T-helper 17 cell (primary cell): ENCODE measurements at regions not wholly inside any gene's neighbourhood (a gene's known extent, or its start where the extent isn't known, plus 50 kb on each side); places are given as distances from the start of the nearest gene placed in this dataset.

ENCODE experiments used
- ATAC-seq: fragments of 150-1000 bp; cut with Tn5 transposase; 2 replicates; pipeline ENCODE4 v1.10.0; 2021; ENCODE audit warnings: mild to moderate bottlenecking, moderate library complexity
- DNase-seq, 3 donors: peaks; one replicate each; pipeline versions ENCODE4 v3.0.0 to v3.0.0-alpha.2; 2020 to 2021
- H3K9me3 ChIP-seq: one replicate; pipeline ENCODE4 v1.7.0; 2013; ENCODE audit warnings: low read length, mild to moderate bottlenecking; ENCODE audit not compliant: control insufficient read depth, poor library complexity, severe bottlenecking
- H3K27ac Mint-ChIP-seq: one replicate; pipeline ENCODE4 v1.8.0; 2022; ENCODE audit warnings: mild to moderate bottlenecking, moderate library complexity, mixed read lengths
- H3K27me3 Mint-ChIP-seq: one replicate; pipeline ENCODE4 v1.8.0; 2022; ENCODE audit warnings: mixed read lengths
- H3K36me3 Mint-ChIP-seq: one replicate; pipeline ENCODE4 v1.8.0; 2022; ENCODE audit warnings: low read depth, mixed read lengths
- H3K4me1 Mint-ChIP-seq: one replicate; pipeline ENCODE4 v1.8.0; 2022; ENCODE audit warnings: mild to moderate bottlenecking, mixed read lengths
- H3K4me3 Mint-ChIP-seq: one replicate; pipeline ENCODE4 v1.8.0; 2022; ENCODE audit warnings: mild to moderate bottlenecking, moderate library complexity, mixed read lengths

GRCh38 chr3:182035324-182035723 lies 323.6 kb downstream of the SOX2 start:
- DNase-seq (no peak), ATAC-seq (no peak)
- no peak overlapping the region for H3K4me3 Mint-ChIP-seq
- no peaks in the 10 kb centered on the region for H3K9me3 ChIP-seq
- H3K27ac Mint-ChIP-seq, result no peak overlapping the region
- H3K36me3 Mint-ChIP-seq, result no peaks in the 10 kb centered on the region
- no peaks in the 10 kb centered on the region for H3K27me3 Mint-ChIP-seq
- H3K4me1 Mint-ChIP-seq, result no peaks in the 10 kb centered on the region

GRCh38 chr3:182036382-182036781 lies 324.7 kb downstream of the SOX2 start:
- no peak for ATAC-seq
- Mint-ChIP-seq H3K4me1 (no peaks in the 10 kb centered on the region), H3K27me3 (no peaks in the 10 kb centered on the region), H3K36me3 (no peaks in the 10 kb centered on the region), H3K4me3 (no peak overlapping the region), H3K27ac (no peak overlapping the region)
- no peaks in the 10 kb centered on the region for H3K9me3 ChIP-seq
- DNase-seq, result no peak

GRCh38 chr3:182041668-182042291 lies 330.1 kb downstream of the SOX2 start:
- DNase-seq (no peak), ATAC-seq (no peak)
- H3K36me3 Mint-ChIP-seq, result no peaks in the 10 kb centered on the region
- H3K4me1 Mint-ChIP-seq, result no peaks in the 10 kb centered on the region
- H3K9me3 ChIP-seq, result no peaks in the 10 kb centered on the region
- H3K27ac Mint-ChIP-seq, result no peak overlapping the region
- no peaks in the 10 kb centered on the region for H3K27me3 Mint-ChIP-seq
- no peak overlapping the region for H3K4me3 Mint-ChIP-seq

- ATAC-seq (no peak), DNase-seq (no peak)
- Mint-ChIP-seq H3K4me1 (no peaks in the 10 kb centered on the region), H3K27me3 (no peaks in the 10 kb centered on the region), H3K27ac (no peak overlapping the region), H3K36me3 (no peaks in the 10 kb centered on the region), H3K4me3 (no peak overlapping the region)
- no peaks in the 10 kb centered on the region for H3K9me3 ChIP-seq
These were observed 334.0 kb downstream of the SOX2 start for GRCh38 chr3:182045736-182046135.

GRCh38 chr3:182046166-182046764 lies 334.5 kb downstream of the SOX2 start:
- Mint-ChIP-seq H3K36me3 (no peaks in the 10 kb centered on the region), H3K4me1 (no peaks in the 10 kb centered on the region), H3K27ac (no peak overlapping the region), H3K27me3 (no peaks in the 10 kb centered on the region), H3K4me3 (no peak overlapping the region)
- no peaks in the 10 kb centered on the region for H3K9me3 ChIP-seq
- ATAC-seq, result no peak
- DNase-seq, result no peak

GRCh38 chr3:182050932-182051331 lies 339.2 kb downstream of the SOX2 start:
- no peaks in the 10 kb centered on the region for H3K4me1 Mint-ChIP-seq
- H3K27ac Mint-ChIP-seq, result no peak overlapping the region
- no peak for DNase-seq
- no peaks in the 10 kb centered on the region for H3K9me3 ChIP-seq
- no peak overlapping the region for H3K4me3 Mint-ChIP-seq
- H3K36me3 Mint-ChIP-seq, result no peaks in the 10 kb centered on the region
- H3K27me3 Mint-ChIP-seq, result no peaks in the 10 kb centered on the region
- ATAC-seq, result no peak

GRCh38 chr3:182052332-182052731 lies 340.6 kb downstream of the SOX2 start:
- H3K9me3 ChIP-seq, result no peaks in the 10 kb centered on the region
- Mint-ChIP-seq H3K4me1 (no peaks in the 10 kb centered on the region), H3K36me3 (no peaks in the 10 kb centered on the region), H3K27me3 (no peaks in the 10 kb centered on the region), H3K4me3 (no peak overlapping the region), H3K27ac (no peak overlapping the region)
- no peak for DNase-seq
- ATAC-seq, result no peak

- Mint-ChIP-seq H3K36me3 (no peaks in the 10 kb centered on the region), H3K27ac (no peak overlapping the region), H3K4me3 (no peak overlapping the region), H3K27me3 (no peaks in the 10 kb centered on the region), H3K4me1 (no peaks in the 10 kb centered on the region)
- H3K9me3 ChIP-seq, result no peaks in the 10 kb centered on the region
- ATAC-seq (no peak), DNase-seq (no peak)
These were observed 341.0 kb downstream of the SOX2 start for GRCh38 chr3:182052757-182053156.

- H3K4me1 Mint-ChIP-seq, result no peaks in the 10 kb centered on the region
- ATAC-seq, result no peak
These were observed 346.8 kb downstream of the SOX2 start for GRCh38 chr3:182058488-182058887.

GRCh38 chr3:182063742-182064141 lies 352.0 kb downstream of the SOX2 start:
- Mint-ChIP-seq H3K4me3 (no peak overlapping the region), H3K27me3 (no peaks in the 10 kb centered on the region), H3K4me1 (no peaks in the 10 kb centered on the region), H3K27ac (no peak overlapping the region), H3K36me3 (no peaks in the 10 kb centered on the region)
- H3K9me3 ChIP-seq, result no peaks in the 10 kb centered on the region
- no peak for ATAC-seq
- DNase-seq, result no peak

More at GRCh38 chr3:182058488-182058887, 346.8 kb downstream of the SOX2 start:
- DNase-seq, result no peak
- no peaks in the 10 kb centered on the region for H3K36me3 Mint-ChIP-seq
- no peak overlapping the region for H3K4me3 Mint-ChIP-seq
- no peak overlapping the region for H3K27ac Mint-ChIP-seq
- no peaks in the 10 kb centered on the region for H3K9me3 ChIP-seq
- H3K27me3 Mint-ChIP-seq, result no peaks in the 10 kb centered on the region

GRCh38 chr3:182067423-182067822 lies 355.7 kb downstream of the SOX2 start:
- H3K4me1 Mint-ChIP-seq, result no peaks in the 10 kb centered on the region
- no peaks in the 10 kb centered on the region for H3K36me3 Mint-ChIP-seq
- no peak overlapping the region for H3K27ac Mint-ChIP-seq
- DNase-seq (no peak), ATAC-seq (no peak)
- H3K4me3 Mint-ChIP-seq, result no peak overlapping the region
- H3K27me3 Mint-ChIP-seq, result no peaks in the 10 kb centered on the region
- H3K9me3 ChIP-seq, result no peaks in the 10 kb centered on the region

GRCh38 chr3:182078316-182078715 lies 366.6 kb downstream of the SOX2 start:
- no peaks in the 10 kb centered on the region for H3K36me3 Mint-ChIP-seq
- no peak overlapping the region for H3K4me3 Mint-ChIP-seq
- no peaks in the 10 kb centered on the region for H3K4me1 Mint-ChIP-seq
- ATAC-seq (no peak), DNase-seq (no peak)
- no peak overlapping the region for H3K27ac Mint-ChIP-seq
- no peaks in the 10 kb centered on the region for H3K27me3 Mint-ChIP-seq
- no peaks in the 10 kb centered on the region for H3K9me3 ChIP-seq

GRCh38 chr3:182078929-182079328 lies 367.2 kb downstream of the SOX2 start:
- ATAC-seq, result no peak
- Mint-ChIP-seq H3K27ac (no peak overlapping the region), H3K27me3 (no peaks in the 10 kb centered on the region), H3K4me1 (no peaks in the 10 kb centered on the region), H3K4me3 (no peak overlapping the region), H3K36me3 (no peaks in the 10 kb centered on the region)
- H3K9me3 ChIP-seq, result no peaks in the 10 kb centered on the region
- DNase-seq, result no peak

GRCh38 chr3:182081096-182081495 lies 369.4 kb downstream of the SOX2 start:
- no peak for DNase-seq
- Mint-ChIP-seq H3K27ac (no peak overlapping the region), H3K27me3 (no peaks in the 10 kb centered on the region), H3K4me3 (no peak overlapping the region), H3K36me3 (no peaks in the 10 kb centered on the region), H3K4me1 (no peaks in the 10 kb centered on the region)
- H3K9me3 ChIP-seq, result no peaks in the 10 kb centered on the region
- no peak for ATAC-seq
